Neural crest cell (in vitro differentiated cells): ENCODE measurements at regions not wholly inside any gene's neighbourhood (a gene's known extent, or its start where the extent isn't known, plus 50 kb on each side); places are given as distances from the start of the nearest gene placed in this dataset.

ENCODE experiments used
- DNase-seq: peaks from one replicate; pipeline ENCODE4 v3.0.0; 2021; ENCODE audit warnings: low read depth, mixed read lengths, low spot score
- H3K27ac Mint-ChIP-seq: one replicate; pipeline ENCODE4 v1.8.0; 2021; ENCODE audit warnings: mild to moderate bottlenecking, mixed read lengths; ENCODE audit not compliant: unreplicated experiment
- H3K27me3 Mint-ChIP-seq: 2 replicates; pipeline ENCODE4 v1.8.0; 2021; ENCODE audit warnings: low read depth, mild to moderate bottlenecking, mixed read lengths
- H3K36me3 Mint-ChIP-seq: 2 replicates; pipeline ENCODE4 v1.8.0; 2021; ENCODE audit warnings: low read depth, mild to moderate bottlenecking, mixed read lengths
- H3K4me1 Mint-ChIP-seq: 2 replicates; pipeline ENCODE4 v1.8.0; 2021; ENCODE audit warnings: mixed read lengths
- H3K4me3 Mint-ChIP-seq: one replicate; pipeline ENCODE4 v1.8.0; 2021; ENCODE audit warnings: mild to moderate bottlenecking, mixed read lengths
- H3K9me3 Mint-ChIP-seq: 2 replicates; pipeline ENCODE4 v1.8.0; 2021; ENCODE audit warnings: mixed read lengths
- CTCF ChIP-seq: fragments of 200-600 bp; sonication (generic); conservative IDR thresholded peaks from 2 replicates; pipeline ENCODE4 v1.5.0; 2021; ENCODE audit warnings: antibody characterized with exemption, mild to moderate bottlenecking

GRCh38 chr15:70523192-70523591 lies 240.2 kb downstream of the UACA start:
- no peak for DNase-seq
- TF ChIP-seq CTCF = no peak
- Mint-ChIP-seq H3K36me3 (no peaks in the 10 kb centered on the region), H3K27me3 (no peaks in the 10 kb centered on the region), H3K9me3 (no peaks in the 10 kb centered on the region), H3K4me3 (no peak overlapping the region), H3K27ac (no peak overlapping the region), H3K4me1 (peaks cover 21% of the 10 kb centered on the region)

DNA sequence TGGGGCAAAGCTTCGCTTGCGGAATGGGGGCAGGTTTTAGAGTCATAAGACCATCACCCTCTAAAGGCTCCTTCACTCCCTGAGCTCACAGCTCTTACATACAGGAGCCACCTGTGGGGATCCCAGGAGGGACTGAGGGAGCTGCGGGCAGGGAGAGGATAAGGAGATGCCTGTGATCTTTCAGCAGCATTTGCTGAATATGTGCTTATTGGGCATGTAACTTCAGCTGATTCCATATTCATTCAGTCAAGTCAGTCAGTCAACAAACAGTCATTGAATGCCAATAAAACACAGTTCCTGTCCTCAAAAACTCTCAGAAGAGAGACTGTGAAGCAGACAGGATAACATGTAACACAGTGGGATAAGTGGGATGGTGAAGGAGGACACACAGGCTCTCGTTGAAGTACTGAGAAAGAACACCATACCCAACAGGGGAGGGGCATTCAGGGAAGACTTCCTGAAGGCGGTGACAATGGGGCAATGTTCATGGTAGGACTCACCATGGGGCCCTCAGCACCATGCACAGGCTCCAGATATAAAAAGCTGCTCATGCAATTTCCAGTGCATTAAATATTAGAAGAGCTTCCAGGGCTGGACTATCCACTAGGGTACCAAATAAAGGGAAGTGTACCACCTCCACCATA lies 240.9 kb downstream of the UACA start:
- no peaks in the 10 kb centered on the region for H3K9me3 Mint-ChIP-seq
- no peaks in the 10 kb centered on the region for H3K27me3 Mint-ChIP-seq
- no peak overlapping the region for H3K27ac Mint-ChIP-seq
- DNase-seq = no peak
- peaks cover 22% of the 10 kb centered on the region for H3K4me1 Mint-ChIP-seq
- H3K4me3 Mint-ChIP-seq = no peak overlapping the region
- no peaks in the 10 kb centered on the region for H3K36me3 Mint-ChIP-seq
- TF ChIP-seq CTCF = no peak

DNA sequence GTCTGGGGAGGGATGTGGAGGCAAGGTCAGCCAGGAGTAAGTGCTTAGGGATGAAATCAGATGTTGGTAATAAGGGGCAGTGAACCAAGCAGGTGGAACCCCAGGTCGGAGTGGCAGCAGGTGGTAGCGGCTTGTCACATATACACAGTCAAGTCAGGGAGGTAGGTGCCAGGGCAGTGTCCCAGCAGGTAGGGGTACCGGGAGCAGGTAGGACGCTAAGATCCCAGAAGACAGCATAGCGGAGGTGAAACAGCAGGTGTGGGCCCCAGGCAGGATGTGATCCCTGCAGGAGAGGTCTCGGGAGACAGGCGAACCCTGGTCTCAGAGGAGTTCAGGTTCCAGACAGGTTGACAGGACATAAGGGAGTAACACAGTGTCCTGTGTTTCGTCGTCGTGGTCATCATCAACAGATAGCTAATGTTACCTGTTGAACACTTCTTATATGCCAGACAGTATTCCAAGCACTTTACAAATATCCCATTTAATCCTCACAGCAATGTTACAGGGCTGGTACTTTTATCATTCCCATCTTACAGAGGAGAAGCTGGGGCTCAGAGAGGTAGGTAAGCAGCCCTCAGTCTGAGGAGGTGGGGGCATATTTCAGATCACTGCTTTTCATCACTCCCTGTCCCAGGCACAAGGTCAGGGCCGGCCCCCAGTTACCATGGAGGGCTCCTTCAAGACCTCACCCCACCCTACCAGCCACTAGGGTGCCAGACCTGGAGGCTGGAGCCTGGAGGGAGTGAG lies 241.6 kb downstream of the UACA start:
- H3K27ac Mint-ChIP-seq = no peak overlapping the region
- H3K4me3 Mint-ChIP-seq = no peak overlapping the region
- no peaks in the 10 kb centered on the region for H3K36me3 Mint-ChIP-seq
- no peaks in the 10 kb centered on the region for H3K27me3 Mint-ChIP-seq
- peaks cover 26% of the 10 kb centered on the region for H3K4me1 Mint-ChIP-seq
- no peak for DNase-seq
- no peaks in the 10 kb centered on the region for H3K9me3 Mint-ChIP-seq
- no peak for TF ChIP-seq CTCF

- Mint-ChIP-seq H3K4me1 (peaks cover 18% of the 10 kb centered on the region), H3K27ac (peak overlapping the region; percentile 45), H3K27me3 (no peaks in the 10 kb centered on the region), H3K9me3 (no peaks in the 10 kb centered on the region), H3K36me3 (no peaks in the 10 kb centered on the region), H3K4me3 (no peak overlapping the region)
- no peak for DNase-seq
- no peak for TF ChIP-seq CTCF
These were observed 243.7 kb downstream of the UACA start for GRCh38 chr15:70519616-70520015.

GRCh38 chr15:70519004-70519365 lies 244.4 kb downstream of the UACA start:
- Mint-ChIP-seq H3K27ac (peak overlapping the region; percentile 19), H3K9me3 (no peaks in the 10 kb centered on the region), H3K4me1 (peaks cover 18% of the 10 kb centered on the region), H3K27me3 (no peaks in the 10 kb centered on the region), H3K36me3 (no peaks in the 10 kb centered on the region), H3K4me3 (no peak overlapping the region)
- no peak for TF ChIP-seq CTCF
- no peak for DNase-seq
